ENCODE measurements at regions not wholly inside any gene's neighbourhood (a gene's known extent, or its start where the extent isn't known, plus 50 kb on each side); places are given as distances from the start of the nearest gene placed in this dataset.

DNA sequence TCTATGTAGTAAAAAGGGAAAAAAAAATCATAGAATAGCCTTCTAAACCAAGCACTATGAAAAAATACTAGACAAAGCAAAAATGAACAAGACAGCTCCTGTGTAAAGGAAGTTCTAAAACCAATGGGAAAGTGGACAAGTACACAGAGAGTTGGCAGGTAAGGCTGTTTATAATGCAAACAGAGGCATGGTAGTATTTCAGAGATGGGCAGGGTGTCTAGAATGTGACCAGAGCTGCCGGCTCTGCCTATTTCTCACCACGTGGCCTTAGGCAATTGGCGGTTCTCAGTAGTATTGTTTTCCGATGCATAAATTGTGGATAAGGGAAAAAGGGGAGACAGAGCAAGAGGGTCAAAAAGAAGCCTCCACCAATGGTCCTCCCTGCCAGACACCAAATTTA, 173.6 kb downstream of the ANKRD30B start:
- Histone ChIP-seq H4K20me1 (ENCODE audit: insufficient read depth, low read length) (no peaks in the 10 kb centered on the region), H3K9me3 (ENCODE audit: low read length) (no peaks in the 10 kb centered on the region), H3K4me2 (ENCODE audit: low read length) (no peak overlapping the region), H3K79me2 (ENCODE audit: insufficient read depth, low read depth, low read length) (no peaks in the 10 kb centered on the region), H3K36me3 (ENCODE audit: insufficient read depth, low read length) (no peaks in the 10 kb centered on the region), H3K27ac (ENCODE audit: low read depth, low read length, poor library complexity, severe bottlenecking) (no peak overlapping the region), H2AFZ (ENCODE audit: low read length) (no peak overlapping the region), H3K9me2 (ENCODE audit: insufficient read depth, low read length) (no peaks in the 10 kb centered on the region), H3K4me3 (ENCODE audit: low read depth, low read length, poor library complexity, severe bottlenecking) (no peak overlapping the region), H3K4me1 (ENCODE audit: insufficient read depth, low read length, poor library complexity, severe bottlenecking) (no peaks in the 10 kb centered on the region)
- CTCF ChIA-PET (ENCODE audit: unreplicated experiment) = no interaction called here
- no TSS peak for BruUV-seq (replicated peaks)
- intact Hi-C loops (cut with micrococcal nuclease; ENCODE audit: unreplicated experiment) = no loop called here
- POLR2A ChIA-PET = no interaction called here
- DNase-seq (ENCODE audit: low spot score) = no peak
- TF ChIP-seq EZH2phosphoT487 (IDR thresholded peaks at IDR 0.05; ENCODE audit: borderline replicate concordance, low read depth, low read length) = no peak
- TF ChIP-seq, protein P1, sequence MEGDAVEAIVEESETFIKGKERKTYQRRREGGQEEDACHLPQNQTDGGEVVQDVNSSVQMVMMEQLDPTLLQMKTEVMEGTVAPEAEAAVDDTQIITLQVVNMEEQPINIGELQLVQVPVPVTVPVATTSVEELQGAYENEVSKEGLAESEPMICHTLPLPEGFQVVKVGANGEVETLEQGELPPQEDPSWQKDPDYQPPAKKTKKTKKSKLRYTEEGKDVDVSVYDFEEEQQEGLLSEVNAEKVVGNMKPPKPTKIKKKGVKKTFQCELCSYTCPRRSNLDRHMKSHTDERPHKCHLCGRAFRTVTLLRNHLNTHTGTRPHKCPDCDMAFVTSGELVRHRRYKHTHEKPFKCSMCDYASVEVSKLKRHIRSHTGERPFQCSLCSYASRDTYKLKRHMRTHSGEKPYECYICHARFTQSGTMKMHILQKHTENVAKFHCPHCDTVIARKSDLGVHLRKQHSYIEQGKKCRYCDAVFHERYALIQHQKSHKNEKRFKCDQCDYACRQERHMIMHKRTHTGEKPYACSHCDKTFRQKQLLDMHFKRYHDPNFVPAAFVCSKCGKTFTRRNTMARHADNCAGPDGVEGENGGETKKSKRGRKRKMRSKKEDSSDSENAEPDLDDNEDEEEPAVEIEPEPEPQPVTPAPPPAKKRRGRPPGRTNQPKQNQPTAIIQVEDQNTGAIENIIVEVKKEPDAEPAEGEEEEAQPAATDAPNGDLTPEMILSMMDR (conservative IDR thresholded peaks at IDR 0.05; ENCODE audit: low read length) = no peak

DNA sequence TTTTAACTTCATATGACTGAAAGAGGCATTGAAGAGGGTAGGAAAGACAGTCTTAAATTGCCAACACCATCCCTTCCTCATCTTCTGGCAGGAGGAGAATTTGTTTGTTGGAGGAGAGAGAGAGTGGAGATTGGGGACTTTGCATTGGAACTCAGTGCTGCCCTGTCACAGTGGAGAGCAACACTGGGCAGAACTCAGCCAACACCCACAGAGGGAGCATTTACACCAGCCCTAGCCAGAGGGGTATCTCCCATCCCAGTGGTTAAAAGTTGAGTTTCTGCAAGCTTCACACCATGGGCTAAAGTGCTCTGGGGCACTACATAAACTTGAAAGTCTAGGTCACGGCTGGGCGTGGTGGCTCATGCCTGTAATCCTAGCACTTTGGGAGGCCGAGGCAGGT, 174.1 kb downstream of the ANKRD30B start:
- BruUV-seq (replicated peaks) = no TSS peak
- CTCF ChIA-PET (ENCODE audit: unreplicated experiment) = no interaction called here

DNA sequence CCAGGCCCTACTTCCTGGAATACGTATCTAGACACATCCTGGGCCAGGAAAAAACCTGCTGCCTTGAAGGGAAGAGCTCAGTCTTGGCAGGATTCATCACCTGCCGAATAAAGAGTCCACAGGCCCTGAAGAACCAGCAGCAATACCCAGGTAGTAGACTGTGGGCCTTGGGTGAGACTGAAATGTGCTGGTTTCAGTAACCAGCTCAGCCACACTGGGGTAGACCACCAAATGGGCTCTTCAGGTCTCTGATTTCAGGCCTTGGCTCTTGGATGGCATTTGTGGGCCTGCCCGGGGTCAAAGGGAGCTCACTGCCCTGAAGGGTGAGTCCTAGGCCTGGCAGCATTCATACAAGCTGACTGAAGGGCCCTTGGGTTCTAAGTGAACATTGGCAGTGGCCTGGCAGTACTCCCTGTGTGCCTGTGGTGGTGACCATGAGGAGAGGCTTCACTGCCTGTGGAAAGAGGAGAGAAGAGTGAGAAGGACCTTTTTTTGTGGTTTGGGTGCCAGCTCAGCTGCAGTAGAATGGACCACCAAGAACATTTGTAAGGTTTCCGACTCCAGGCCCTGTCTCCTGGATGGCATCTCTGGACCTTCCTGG, 175.1 kb downstream of the ANKRD30B start:
- ChIA-PET POLR2A (no interaction called here), CTCF (ENCODE audit: unreplicated experiment) (no interaction called here)
- intact Hi-C loops (cut with micrococcal nuclease; ENCODE audit: unreplicated experiment) = no loop called here
- H3K4me1 ChIP-seq (ENCODE audit: insufficient read depth, low read length, poor library complexity, severe bottlenecking) = no peaks in the 10 kb centered on the region
- TF ChIP-seq EZH2phosphoT487 (IDR thresholded peaks at IDR 0.05; ENCODE audit: borderline replicate concordance, low read depth, low read length) = no peak
- H3K27ac ChIP-seq (ENCODE audit: low read depth, low read length, poor library complexity, severe bottlenecking) = no peak overlapping the region
- no peaks in the 10 kb centered on the region for H3K36me3 ChIP-seq (ENCODE audit: insufficient read depth, low read length)
- H3K9me2 ChIP-seq (ENCODE audit: insufficient read depth, low read length) = no peaks in the 10 kb centered on the region
- no peak for DNase-seq (ENCODE audit: low spot score)
- no peak overlapping the region for H2AFZ ChIP-seq (ENCODE audit: low read length)
- no peak overlapping the region for H3K4me2 ChIP-seq (ENCODE audit: low read length)
- no peaks in the 10 kb centered on the region for H4K20me1 ChIP-seq (ENCODE audit: insufficient read depth, low read length)
- H3K79me2 ChIP-seq (ENCODE audit: insufficient read depth, low read depth, low read length) = no peaks in the 10 kb centered on the region
- no peaks in the 10 kb centered on the region for H3K9me3 ChIP-seq (ENCODE audit: low read length)
- BruUV-seq (replicated peaks) = no TSS peak
- no peak overlapping the region for H3K4me3 ChIP-seq (ENCODE audit: low read depth, low read length, poor library complexity, severe bottlenecking)

More for the DNA sequence above, 174.1 kb downstream of the ANKRD30B start:
- H3K36me3 ChIP-seq (ENCODE audit: insufficient read depth, low read length) = no peaks in the 10 kb centered on the region
- no peak overlapping the region for H3K4me3 ChIP-seq (ENCODE audit: low read depth, low read length, poor library complexity, severe bottlenecking)
- no peak overlapping the region for H3K4me2 ChIP-seq (ENCODE audit: low read length)
- no peaks in the 10 kb centered on the region for H3K9me2 ChIP-seq (ENCODE audit: insufficient read depth, low read length)
- intact Hi-C loops (cut with micrococcal nuclease; ENCODE audit: unreplicated experiment) = no loop called here
- H3K27ac ChIP-seq (ENCODE audit: low read depth, low read length, poor library complexity, severe bottlenecking) = no peak overlapping the region
- no peak overlapping the region for H2AFZ ChIP-seq (ENCODE audit: low read length)
- POLR2A ChIA-PET = no interaction called here
- no peaks in the 10 kb centered on the region for H4K20me1 ChIP-seq (ENCODE audit: insufficient read depth, low read length)
- no peaks in the 10 kb centered on the region for H3K79me2 ChIP-seq (ENCODE audit: insufficient read depth, low read depth, low read length)
- no peak for DNase-seq (ENCODE audit: low spot score)
- H3K9me3 ChIP-seq (ENCODE audit: low read length) = no peaks in the 10 kb centered on the region
- TF ChIP-seq, protein P1 (conservative IDR thresholded peaks at IDR 0.05; ENCODE audit: low read length) = no peak
- no peak for TF ChIP-seq EZH2phosphoT487 (IDR thresholded peaks at IDR 0.05; ENCODE audit: borderline replicate concordance, low read depth, low read length)
- H3K4me1 ChIP-seq (ENCODE audit: insufficient read depth, low read length, poor library complexity, severe bottlenecking) = no peaks in the 10 kb centered on the region

All from OCI-LY7 (cell line).